IMR-90 (cell line): ENCODE measurements at regions not wholly inside any gene's neighbourhood (a gene's known extent, or its start where the extent isn't known, plus 50 kb on each side); places are given as distances from the start of the nearest gene placed in this dataset.

Source experiments
- ATAC-seq: fragments of 200-7000 bp; cut with Tn5 transposase; 2 replicates; pipeline ENCODE4 v1.9.1; 2020; ENCODE audit warnings: low read depth, mild to moderate bottlenecking, moderate library complexity
- BruUV-seq: library from RNA; stranded (reverse); fragments of 400-500 nt; replicated peaks from 2 replicates; lab custom pipeline; 2021; lab: Mats Ljungman, UMichigan
- CTCF ChIA-PET: fragments of 300-600 bp; formaldehyde crosslinking; extraction: SDS; loops from one replicate; lab custom pipeline; 2021; ENCODE audit warnings: antibody characterized with exemption; lab: Yijun Ruan, JAX
- POLR2A ChIA-PET: fragments of 300-600 bp; sonication (Branson Sonifier 250); formaldehyde crosslinking; loops from one replicate; lab custom pipeline; 2022; ENCODE audit warnings: antibody characterized with exemption; ENCODE audit not compliant: unreplicated experiment; lab: Charles Lee
- DNase-seq: peaks from one replicate; pipeline ENCODE4 v3.0.0; 2013
- H2AFZ ChIP-seq: replicated peaks from 2 replicates; pipeline ENCODE3; 2013; ENCODE audit warnings: low read length, mild to moderate bottlenecking; ENCODE audit not compliant: poor library complexity
- H2AK5ac ChIP-seq: 2 replicates; pipeline ENCODE4 v1.6.1; 2013; ENCODE audit warnings: low read depth, low read length, inconsistent platforms
- H2AK9ac ChIP-seq: replicated peaks from 2 replicates; pipeline ENCODE3; 2013; ENCODE audit warnings: mild to moderate bottlenecking, low read depth, low read length, moderate library complexity; ENCODE audit not compliant: poor library complexity
- H2BK120ac ChIP-seq: 2 replicates; pipeline ENCODE4 v1.6.1; 2013; ENCODE audit warnings: low read depth, low read length, inconsistent platforms
- H2BK15ac ChIP-seq: 3 replicates; pipeline ENCODE4 v1.6.1; 2013; ENCODE audit warnings: low read depth, low read length, inconsistent platforms
- H2BK20ac ChIP-seq: 2 replicates; pipeline ENCODE4 v1.6.1; 2013; ENCODE audit warnings: low read depth, mild to moderate bottlenecking, inconsistent platforms, low read length, moderate library complexity
- H2BK5ac ChIP-seq: 2 replicates; pipeline ENCODE4 v1.6.1; 2013; ENCODE audit warnings: mild to moderate bottlenecking, low read depth, low read length, inconsistent platforms; ENCODE audit not compliant: poor library complexity, severe bottlenecking
- H3K14ac ChIP-seq: replicated peaks from 2 replicates; pipeline ENCODE4 v1.6.1; 2013; ENCODE audit warnings: low read depth, low read length, inconsistent platforms
- H3K18ac ChIP-seq: 2 replicates; pipeline ENCODE4 v1.6.1; 2013; ENCODE audit warnings: low read depth, low read length, control low read depth
- H3K23ac ChIP-seq: 2 replicates; pipeline ENCODE4 v1.6.1; 2013; ENCODE audit warnings: low read depth, low read length, inconsistent platforms
- H3K27ac ChIP-seq: 2 replicates; pipeline ENCODE4 v1.5.1; 2013; ENCODE audit warnings: mild to moderate bottlenecking, control low read depth, low read length; ENCODE audit not compliant: insufficient read depth
- H3K27me3 ChIP-seq: 2 replicates; pipeline ENCODE4 v1.6.1; 2013; ENCODE audit warnings: low read length; ENCODE audit not compliant: control insufficient read depth, insufficient read depth
- H3K36me3 ChIP-seq: 2 replicates; pipeline ENCODE4 v1.6.1; 2013; ENCODE audit warnings: low read length, mixed read lengths; ENCODE audit not compliant: control insufficient read depth, insufficient read depth
- H3K4ac ChIP-seq: 2 replicates; pipeline ENCODE4 v1.6.1; 2013; ENCODE audit warnings: low read depth, low read length, inconsistent platforms
- H3K4me1 ChIP-seq: 2 replicates; pipeline ENCODE4 v1.6.1; 2013; ENCODE audit warnings: low read length, mixed read lengths; ENCODE audit not compliant: control insufficient read depth, insufficient read depth
- H3K4me2 ChIP-seq: 2 replicates; pipeline ENCODE4 v1.6.1; 2013; ENCODE audit warnings: low read depth, mild to moderate bottlenecking, control low read depth, low read length, moderate library complexity
- H3K4me3 ChIP-seq: 2 replicates; pipeline ENCODE4 v1.5.1; 2013; ENCODE audit warnings: low read depth, mild to moderate bottlenecking, control low read depth, low read length, moderate library complexity; ENCODE audit not compliant: insufficient read depth
- H3K56ac ChIP-seq: 2 replicates; pipeline ENCODE4 v1.6.1; 2013; ENCODE audit warnings: low read length, inconsistent platforms; ENCODE audit not compliant: insufficient read depth; ENCODE audit errors: extremely low read depth
- H3K79me1 ChIP-seq, 2 experiments: 2 replicates each; pipeline ENCODE4 v1.6.1; 2013; ENCODE audit warnings: low read length in 2 of 2, inconsistent platforms in 1 of 2, low read depth in 1 of 2
- H3K9ac ChIP-seq: 2 replicates; pipeline ENCODE4 v1.6.1; 2013; ENCODE audit warnings: low read depth, low read length, control low read depth
- H3K9me1 ChIP-seq: 2 replicates; pipeline ENCODE4 v1.6.1; 2013; ENCODE audit warnings: low read length, inconsistent platforms; ENCODE audit not compliant: insufficient read depth
- H3K9me3 ChIP-seq: 2 replicates; pipeline ENCODE4 v1.6.1; 2013; ENCODE audit warnings: low read length; ENCODE audit not compliant: control insufficient read depth, insufficient read depth
- H4K20me1 ChIP-seq: 2 replicates; pipeline ENCODE4 v1.6.1; 2013; ENCODE audit warnings: low read length, inconsistent platforms; ENCODE audit not compliant: insufficient read depth
- H4K5ac ChIP-seq: 2 replicates; pipeline ENCODE4 v1.6.1; 2013; ENCODE audit warnings: mild to moderate bottlenecking, low read depth, low read length, control low read depth
- H4K8ac ChIP-seq, 2 experiments: 2 replicates each; pipeline ENCODE4 v1.6.1; 2013; ENCODE audit warnings: low read depth in 2 of 2, low read length in 2 of 2, control low read depth in 1 of 2, inconsistent platforms in 1 of 2
- H4K91ac ChIP-seq: 2 replicates; pipeline ENCODE4 v1.6.1; 2013; ENCODE audit warnings: low read depth, low read length, inconsistent platforms; ENCODE audit not compliant: insufficient read depth
- BHLHE40 ChIP-seq: fragments of 150-350 bp; IDR thresholded peaks from 2 replicates; pipeline ENCODE4 v1.6.1; 2016; ENCODE audit warnings: mild to moderate bottlenecking, low read depth, low read length
- CEBPB ChIP-seq: IDR thresholded peaks from 2 replicates; pipeline ENCODE4 v1.6.1; 2012; ENCODE audit warnings: low read depth, low read length, improper control_type of control experiment
- CHD1 ChIP-seq: IDR thresholded peaks from 2 replicates; pipeline ENCODE4 v1.6.1; 2012; ENCODE audit warnings: low read depth, low read length, improper control_type of control experiment
- CTCF ChIP-seq: conservative IDR thresholded peaks from 2 replicates; pipeline ENCODE4 v1.5.1; 2012; ENCODE audit warnings: mild to moderate bottlenecking, low read depth, low read length, improper control_type of control experiment
- ELK1 ChIP-seq: fragments of 150-350 bp; IDR thresholded peaks from 2 replicates; pipeline ENCODE4 v1.6.1; 2016; ENCODE audit warnings: low read depth, mild to moderate bottlenecking, low read length, moderate library complexity, borderline replicate concordance
- FOS ChIP-seq: fragments of 150-350 bp; IDR thresholded peaks from 2 replicates; pipeline ENCODE4 v1.6.1; 2016; ENCODE audit warnings: low read depth, low read length
- MAFK ChIP-seq: IDR thresholded peaks from 2 replicates; pipeline ENCODE4 v1.6.1; 2012; ENCODE audit warnings: low read depth, low read length, improper control_type of control experiment
- MAZ ChIP-seq: IDR thresholded peaks from 2 replicates; pipeline ENCODE4 v1.6.1; 2012; ENCODE audit warnings: low read depth, mild to moderate bottlenecking, low read length, improper control_type of control experiment, moderate library complexity, borderline replicate concordance
- MXI1 ChIP-seq: IDR thresholded peaks from 2 replicates; pipeline ENCODE4 v1.6.1; 2012; ENCODE audit warnings: low read depth, mild to moderate bottlenecking, low read length, moderate library complexity, borderline replicate concordance
- NFE2L2 ChIP-seq: fragments of 150-350 bp; IDR thresholded peaks from 2 replicates; pipeline ENCODE4 v1.6.1; 2016; ENCODE audit warnings: low read depth, mild to moderate bottlenecking, low read length
- POLR2A ChIP-seq: IDR thresholded peaks from 2 replicates; pipeline ENCODE4 v1.6.1; 2012; ENCODE audit warnings: mild to moderate bottlenecking, low read depth, low read length
- RAD21 ChIP-seq: IDR thresholded peaks from 2 replicates; pipeline ENCODE4 v1.6.1; 2012; ENCODE audit warnings: low read length, improper control_type of control experiment
- RCOR1 ChIP-seq: IDR thresholded peaks from 2 replicates; pipeline ENCODE4 v1.6.1; 2012; ENCODE audit warnings: mild to moderate bottlenecking, low read length, improper control_type of control experiment; ENCODE audit not compliant: insufficient replicate concordance
- RFX5 ChIP-seq: IDR thresholded peaks from 2 replicates; pipeline ENCODE4 v1.8.0; 2012; ENCODE audit warnings: low read depth, mild to moderate bottlenecking, low read length, moderate library complexity
- SMC3 ChIP-seq: fragments of 150-350 bp; IDR thresholded peaks from 2 replicates; pipeline ENCODE4 v1.6.1; 2016; ENCODE audit warnings: low read depth, mild to moderate bottlenecking, antibody characterized with exemption, low read length, moderate library complexity
- WGBS, 2 experiments: methylation state at CpG; one replicate each; pipeline versions ENCODE4 v1.1.5 to v1.1.7; 2013; ENCODE audit warnings: missing lambda C conversion rate in 2 of 2; ENCODE audit not compliant: insufficient read length in 1 of 2; ENCODE audit errors: extremely low coverage in 2 of 2; 5-methylcytosine and 5-hydroxymethylcytosine counted together
- dilution Hi-C: fragments of 300-500 bp; cut with HindIII; formaldehyde crosslinking; loops from one replicate; pipeline ENCODE4 v1.14.3; 2018; ENCODE audit warnings: low sequenced_read_pairs; ENCODE audit not compliant: unreplicated experiment
- in situ Hi-C: fragments of 300-500 bp; cut with MboI; formaldehyde crosslinking; loops from 3 replicates; pipeline ENCODE4 v1.14.3; 2019; ENCODE audit warnings: low sequenced_read_pairs, inconsistent platforms, mixed read lengths
- intact Hi-C: fragments of 100-400 bp; cut with micrococcal nuclease; formaldehyde crosslinking; loops from 2 replicates; pipeline ENCODE4 v1.10.0; 2022
- TF ChIP-seq, protein P1 (sequence below): fragments of 150-350 bp; IDR thresholded peaks from 2 replicates; pipeline ENCODE4 v1.6.1; 2017; ENCODE audit warnings: mild to moderate bottlenecking, antibody characterized with exemption, low read length, low read depth

DNA sequence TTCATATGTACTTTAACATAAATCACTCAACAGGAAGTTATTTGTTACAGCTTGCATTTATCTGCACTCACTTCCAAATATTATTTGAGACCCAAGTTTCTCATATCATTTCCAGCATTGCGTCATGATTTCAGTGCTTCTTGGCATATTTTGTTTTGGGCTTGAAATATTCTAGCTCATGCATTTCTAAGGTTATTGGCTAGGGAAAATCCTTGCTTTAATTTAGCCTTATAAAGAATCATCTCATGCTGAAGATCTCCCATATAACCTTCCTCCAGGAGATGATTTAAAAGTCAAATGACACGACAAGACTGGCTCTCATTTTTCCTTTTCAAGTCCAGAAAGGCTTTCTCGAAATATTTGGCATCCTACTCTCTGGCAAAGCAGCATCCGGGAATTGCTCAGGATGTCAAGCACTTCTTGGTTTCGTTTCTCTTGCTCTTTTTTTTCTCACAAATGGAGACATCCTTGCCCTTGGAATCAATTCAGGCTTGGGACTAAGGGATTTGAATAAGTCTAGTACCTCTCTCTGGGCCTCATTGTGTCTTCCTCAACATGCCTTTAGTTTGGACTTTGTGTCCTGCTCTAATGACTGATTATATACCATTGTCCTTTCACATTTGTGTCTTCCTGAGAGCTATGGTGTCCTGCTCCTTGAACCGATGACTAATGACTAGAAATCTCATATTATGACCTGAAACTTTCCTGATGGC is 295.0 kb downstream of the RMST start:
- no TSS peak for BruUV-seq
- Histone ChIP-seq H3K9me3 (peaks cover 7% of the 10 kb centered on the region), H3K4ac (no peak overlapping the region), H4K20me1 (no peaks in the 10 kb centered on the region), H3K36me3 (no peaks in the 10 kb centered on the region), H3K4me1 (no peaks in the 10 kb centered on the region), H2BK20ac (no peak overlapping the region), H3K4me2 (no peak overlapping the region), H4K5ac (no peak overlapping the region), H3K9ac (no peak overlapping the region), H4K91ac (no peak overlapping the region), H2BK5ac (no peak overlapping the region), H3K56ac (no peak overlapping the region), H3K14ac (no peak overlapping the region), H3K79me1 (no peaks in the 10 kb centered on the region), H3K4me3 (no peak overlapping the region), H2BK15ac (no peak overlapping the region), H4K8ac (no peak overlapping the region), H2AFZ (no peak overlapping the region), H3K18ac (no peak overlapping the region), H2AK9ac (no peak overlapping the region), H3K27ac (no peak overlapping the region), H2BK120ac (no peak overlapping the region), H2AK5ac (no peak overlapping the region), H3K9me1 (no peaks in the 10 kb centered on the region), H3K23ac (no peak overlapping the region), H3K27me3 (no peaks in the 10 kb centered on the region)
- POLR2A ChIA-PET = no interaction called here
- no peak for DNase-seq
- CTCF ChIA-PET = no interaction called here
- dilution Hi-C loops = no loop called here
- ATAC-seq = no peak
- intact Hi-C loops = no loop called here
- in situ Hi-C loops = no loop called here
- TF ChIP-seq, protein P1, sequence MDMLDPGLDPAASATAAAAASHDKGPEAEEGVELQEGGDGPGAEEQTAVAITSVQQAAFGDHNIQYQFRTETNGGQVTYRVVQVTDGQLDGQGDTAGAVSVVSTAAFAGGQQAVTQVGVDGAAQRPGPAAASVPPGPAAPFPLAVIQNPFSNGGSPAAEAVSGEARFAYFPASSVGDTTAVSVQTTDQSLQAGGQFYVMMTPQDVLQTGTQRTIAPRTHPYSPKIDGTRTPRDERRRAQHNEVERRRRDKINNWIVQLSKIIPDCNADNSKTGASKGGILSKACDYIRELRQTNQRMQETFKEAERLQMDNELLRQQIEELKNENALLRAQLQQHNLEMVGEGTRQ = no peak
- TF ChIP-seq POLR2A = no peak
- no peak for TF ChIP-seq NFE2L2
- TF ChIP-seq RAD21 = no peak
- no peak for TF ChIP-seq MAZ
- no peak for TF ChIP-seq RFX5
- TF ChIP-seq RCOR1 = no peak
- no peak for TF ChIP-seq BHLHE40
- no peak for TF ChIP-seq MXI1
- TF ChIP-seq FOS = no peak
- no peak for TF ChIP-seq CEBPB
- no peak for TF ChIP-seq SMC3
- TF ChIP-seq MAFK = no peak
- no peak for TF ChIP-seq CHD1
- no peak for TF ChIP-seq CTCF
- TF ChIP-seq ELK1 = no peak
- WGBS, 2 experiments = 10% methylated on average over 2 of the region's 6 CpGs; no CpG with 5 or more reads in 1 of the 2 experiments
